Heart right ventricle (tissue), 16 donors: ENCODE measurements at regions not wholly inside any gene's neighbourhood (a gene's known extent, or its start where the extent isn't known, plus 50 kb on each side); places are given as distances from the start of the nearest gene placed in this dataset.

Source experiments
- ATAC-seq, 8 donors: fragments of 200-7000 bp; cut with Tn5 transposase; one replicate each; pipeline ENCODE4 v1.9.1; 2020; ENCODE audit warnings: mild to moderate bottlenecking in 8 of 8, moderate library complexity in 8 of 8, moderate number of reproducible peaks in 1 of 8
- DNase-seq, 2 donors: peaks; one replicate each; pipeline ENCODE4 v3.0.0-alpha.2; 2020
- H3K27ac ChIP-seq, 10 donors: fragments of 200-600 bp; sonication (generic) in 2 of 10; one replicate each; pipeline versions ENCODE4 v1.5.0 to v1.8.0; 2020 to 2022; ENCODE audit warnings: mild to moderate bottlenecking in 3 of 10
- H3K27me3 ChIP-seq, 7 donors: fragments of 200-600 bp; one replicate each; pipeline ENCODE4 v1.8.0; 2021 to 2022; ENCODE audit warnings: mild to moderate bottlenecking in 2 of 7
- H3K36me3 ChIP-seq, 9 donors: fragments of 200-600 bp; sonication (generic) in 1 of 9; one replicate each; pipeline versions ENCODE4 v1.5.0 to v1.8.0; 2020 to 2022; ENCODE audit warnings: mild to moderate bottlenecking in 2 of 9
- H3K4me1 ChIP-seq, 9 donors: fragments of 200-600 bp; sonication (generic) in 1 of 9; one replicate each; pipeline versions ENCODE4 v1.5.0 to v1.8.0; 2020 to 2022; ENCODE audit warnings: mild to moderate bottlenecking in 4 of 9
- H3K4me3 ChIP-seq, 10 donors: fragments of 200-600 bp; sonication (generic) in 2 of 10; one replicate each; pipeline versions ENCODE4 v1.5.0 to v1.8.0; 2020 to 2022; ENCODE audit warnings: mild to moderate bottlenecking in 7 of 10, moderate library complexity in 2 of 10
- H3K9me3 ChIP-seq, 11 donors: fragments of 200-600 bp in 10 of 11; sonication (generic) in 2 of 11; one replicate each; pipeline versions ENCODE4 v1.5.0 to v1.8.0; 2013 to 2022; ENCODE audit warnings: mild to moderate bottlenecking in 2 of 11, control low read depth in 1 of 11, moderate library complexity in 1 of 11
- WGBS, 2 donors: extraction: QIAGEN DNeasy Blood & Tissue Kit; methylation state at CpG; one replicate each; pipeline ENCODE4 v1.1.7; 2013; ENCODE audit warnings: inconsistent platforms in 1 of 2; 5-methylcytosine and 5-hydroxymethylcytosine counted together
- intact Hi-C, 10 donors: fragments of 100-400 bp; cut with DNase I; formaldehyde crosslinking; loops; one replicate each; pipeline versions ENCODE4 v1.11.1 to v1.14.2; 2022
- TF ChIP-seq, protein P1 (sequence below), 9 donors: fragments of 200-600 bp; sonication (generic) in 2 of 9; IDR thresholded peaks; one replicate each; pipeline versions ENCODE4 v1.5.0 to v1.8.0; 2021 to 2022; ENCODE audit warnings: antibody characterized with exemption in 9 of 9, mild to moderate bottlenecking in 5 of 9, moderate library complexity in 1 of 9
- donor health status: Arrhythmogenic right ventricular cardiomyopathy.
- donor health status: ischemic (EF 13 %, LVEDD 7.1; RV severe dilation, severe dysfunction).
- donor health status: healthy with polysubstance abuse.
- donor health status: DM: no; HTN: yes; CAD: no.
- donor health status: DM: no; HTN: no; CAD: no.
- donor health status: ischemic (EF 25% LVEDD 6.9; RV normal size, moderate dysfunction).
- donor health status: ischemic (EF 25% LVEDD 5.7; RV mildly dilated, moderate dysfunction).
- donor health status: healthy.
- donor health status: DM: yes; HTN: yes; CAD: no.
- donor health status: Ischemic cardiomyopathy.
- donor health status: ischemic (EF 35%, LVEDD 5.7; RV mildly dilated, moderate dysfunction).
- donor health status: nonischemic (EF 11% LVEDD 7.7; RV severe dilation, severe dysfunction).
- donor health status: DM: yes; HTN: yes; CAD: no.
- donor health status: PGD.
- donor health status: ischemic (EF 29% LVEDD 5.4; RV normal size, mild dysfunction).
- donor health status: nonischemic (EF 23%, LVEDD 6.1; RV moderate dilation, normal function).

DNA sequence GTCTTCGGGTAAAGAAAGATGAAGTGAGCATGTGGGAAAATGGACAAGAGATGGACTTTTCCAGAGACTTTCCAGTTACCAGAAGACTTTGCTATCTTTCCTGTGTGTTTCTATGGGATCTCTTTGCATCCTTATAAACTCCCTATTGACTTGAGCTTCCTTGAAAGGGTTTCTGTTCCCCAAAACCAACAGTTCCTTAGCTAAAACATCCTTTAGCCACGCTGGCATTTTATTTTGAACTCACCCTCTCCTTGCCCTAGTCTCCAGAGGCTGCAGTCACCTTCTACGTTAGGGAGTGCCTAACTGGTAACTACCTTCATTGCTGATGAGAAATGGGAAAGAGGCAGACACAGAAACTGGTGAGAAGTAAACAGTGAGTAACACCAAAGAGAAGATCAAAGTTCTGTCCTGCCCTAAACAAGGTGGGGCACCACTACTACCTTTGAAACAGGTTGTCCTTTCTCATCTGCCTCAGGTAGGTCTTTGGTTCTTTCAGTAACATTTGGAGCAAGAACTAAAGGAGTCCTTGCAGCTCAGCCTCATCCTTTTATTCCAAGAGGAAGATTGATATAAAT lies 402.9 kb downstream of the ENC1 start:
- no peak overlapping the region for H3K4me3 ChIP-seq
- no peaks in the 10 kb centered on the region for H3K36me3 ChIP-seq
- DNase-seq (no peak), ATAC-seq (no peak)
- no peak overlapping the region for H3K27ac ChIP-seq
- 82 to 88% methylated on average over 3 of the region's 3 CpGs for WGBS, 2 donors
- intact Hi-C loops = no loop called here
- H3K27me3 ChIP-seq = no peaks in the 10 kb centered on the region
- peaks cover 0 to 28% (median 10%) of the 10 kb centered on the region in 9 donors for H3K4me1 ChIP-seq
- no peaks in the 10 kb centered on the region for H3K9me3 ChIP-seq
- TF ChIP-seq, protein P1, sequence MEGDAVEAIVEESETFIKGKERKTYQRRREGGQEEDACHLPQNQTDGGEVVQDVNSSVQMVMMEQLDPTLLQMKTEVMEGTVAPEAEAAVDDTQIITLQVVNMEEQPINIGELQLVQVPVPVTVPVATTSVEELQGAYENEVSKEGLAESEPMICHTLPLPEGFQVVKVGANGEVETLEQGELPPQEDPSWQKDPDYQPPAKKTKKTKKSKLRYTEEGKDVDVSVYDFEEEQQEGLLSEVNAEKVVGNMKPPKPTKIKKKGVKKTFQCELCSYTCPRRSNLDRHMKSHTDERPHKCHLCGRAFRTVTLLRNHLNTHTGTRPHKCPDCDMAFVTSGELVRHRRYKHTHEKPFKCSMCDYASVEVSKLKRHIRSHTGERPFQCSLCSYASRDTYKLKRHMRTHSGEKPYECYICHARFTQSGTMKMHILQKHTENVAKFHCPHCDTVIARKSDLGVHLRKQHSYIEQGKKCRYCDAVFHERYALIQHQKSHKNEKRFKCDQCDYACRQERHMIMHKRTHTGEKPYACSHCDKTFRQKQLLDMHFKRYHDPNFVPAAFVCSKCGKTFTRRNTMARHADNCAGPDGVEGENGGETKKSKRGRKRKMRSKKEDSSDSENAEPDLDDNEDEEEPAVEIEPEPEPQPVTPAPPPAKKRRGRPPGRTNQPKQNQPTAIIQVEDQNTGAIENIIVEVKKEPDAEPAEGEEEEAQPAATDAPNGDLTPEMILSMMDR (IDR thresholded peaks at IDR 0.05) = no peak

DNA sequence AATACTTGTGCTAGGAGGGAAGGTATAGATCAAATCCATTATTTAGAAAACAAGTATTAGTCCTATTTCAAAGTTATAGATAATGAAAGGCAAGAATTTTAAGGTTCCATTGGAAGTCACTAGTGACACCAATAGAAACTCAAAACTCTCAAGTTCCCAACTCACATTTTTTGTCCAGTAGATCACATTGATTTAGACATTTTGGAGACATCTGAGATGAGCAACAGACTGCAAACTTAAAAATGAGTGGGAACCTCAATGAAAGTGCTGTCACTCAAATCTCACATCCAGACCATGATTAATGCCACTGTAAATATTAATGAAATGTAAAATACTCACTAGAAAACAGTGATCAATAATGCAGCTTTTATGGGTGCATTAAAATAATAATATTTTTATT lies 405.0 kb downstream of the ENC1 start:
- H3K4me1 ChIP-seq = peaks cover 0 to 14% (median 0%) of the 10 kb centered on the region in 9 donors
- no peaks in the 10 kb centered on the region for H3K36me3 ChIP-seq
- intact Hi-C loops = no loop called here
- DNase-seq (no peak), ATAC-seq (no peak)
- TF ChIP-seq, protein P1 (IDR thresholded peaks at IDR 0.05) = no peak
- H3K27me3 ChIP-seq = no peaks in the 10 kb centered on the region
- no peak overlapping the region for H3K4me3 ChIP-seq
- no peaks in the 10 kb centered on the region for H3K9me3 ChIP-seq
- H3K27ac ChIP-seq = no peak overlapping the region

DNA sequence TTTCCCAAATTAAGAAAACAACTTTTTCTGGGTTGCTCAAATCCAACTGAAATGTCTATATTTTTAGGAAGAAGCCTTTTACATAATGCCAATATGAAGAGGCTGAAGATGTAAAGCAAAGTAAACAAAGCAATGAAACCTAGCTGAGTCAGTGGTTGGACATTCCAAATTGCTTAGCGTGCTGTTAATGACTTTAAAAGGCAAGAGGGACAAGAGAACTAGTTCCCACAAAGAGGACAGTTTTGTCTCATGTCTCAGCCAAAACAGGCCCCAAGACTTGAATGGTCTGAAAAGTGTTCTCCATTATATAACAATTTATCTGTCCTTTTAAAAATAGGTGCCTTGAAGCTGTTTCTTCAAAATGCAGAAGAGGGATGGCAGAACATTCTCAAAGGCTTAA lies 407.0 kb downstream of the ENC1 start:
- no peak overlapping the region for H3K4me3 ChIP-seq
- no peaks in the 10 kb centered on the region for H3K36me3 ChIP-seq
- no peaks in the 10 kb centered on the region for H3K4me1 ChIP-seq
- H3K9me3 ChIP-seq = peaks cover 0 to 3% (median 0%) of the 10 kb centered on the region in 11 donors
- H3K27ac ChIP-seq = no peak overlapping the region
- intact Hi-C loops = no loop called here
- TF ChIP-seq, protein P1 (IDR thresholded peaks at IDR 0.05) = no peak
- ATAC-seq (no peak), DNase-seq (no peak)
- no peaks in the 10 kb centered on the region for H3K27me3 ChIP-seq
- 90 to 92% methylated on average over 1 of the region's 1 CpG for WGBS, 2 donors

DNA sequence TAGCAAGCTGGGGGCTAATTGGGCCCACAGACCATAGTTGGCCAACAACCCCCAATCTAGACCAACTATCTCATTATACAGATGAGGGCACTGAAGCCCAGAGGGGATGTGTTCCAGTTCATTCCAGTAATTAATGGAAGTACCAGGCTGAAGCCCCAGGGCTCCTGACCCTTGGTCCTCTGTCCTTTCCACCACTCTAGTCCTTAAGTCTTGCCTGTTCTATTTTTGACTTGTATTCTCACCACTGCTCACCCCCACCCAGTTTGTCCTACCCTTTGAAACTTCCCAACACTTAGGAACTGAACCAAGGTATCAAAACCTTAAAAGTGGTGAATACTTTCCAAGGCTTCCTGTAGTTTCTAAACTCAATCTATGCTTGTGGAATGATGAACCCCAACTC lies 407.4 kb downstream of the ENC1 start:
- H3K9me3 ChIP-seq = peaks cover 0 to 3% (median 0%) of the 10 kb centered on the region in 11 donors
- DNase-seq = no peak
- no peaks in the 10 kb centered on the region for H3K27me3 ChIP-seq
- H3K4me3 ChIP-seq = no peak overlapping the region
- ATAC-seq = no peak
- intact Hi-C loops = no loop called here
- H3K36me3 ChIP-seq = no peaks in the 10 kb centered on the region
- no peak overlapping the region for H3K27ac ChIP-seq
- no peaks in the 10 kb centered on the region for H3K4me1 ChIP-seq
- TF ChIP-seq, protein P1 (IDR thresholded peaks at IDR 0.05) = no peak
